ENCODE measurements at regions not wholly inside any gene's neighbourhood (a gene's known extent, or its start where the extent isn't known, plus 50 kb on each side); places are given as distances from the start of the nearest gene placed in this dataset.

DNA sequence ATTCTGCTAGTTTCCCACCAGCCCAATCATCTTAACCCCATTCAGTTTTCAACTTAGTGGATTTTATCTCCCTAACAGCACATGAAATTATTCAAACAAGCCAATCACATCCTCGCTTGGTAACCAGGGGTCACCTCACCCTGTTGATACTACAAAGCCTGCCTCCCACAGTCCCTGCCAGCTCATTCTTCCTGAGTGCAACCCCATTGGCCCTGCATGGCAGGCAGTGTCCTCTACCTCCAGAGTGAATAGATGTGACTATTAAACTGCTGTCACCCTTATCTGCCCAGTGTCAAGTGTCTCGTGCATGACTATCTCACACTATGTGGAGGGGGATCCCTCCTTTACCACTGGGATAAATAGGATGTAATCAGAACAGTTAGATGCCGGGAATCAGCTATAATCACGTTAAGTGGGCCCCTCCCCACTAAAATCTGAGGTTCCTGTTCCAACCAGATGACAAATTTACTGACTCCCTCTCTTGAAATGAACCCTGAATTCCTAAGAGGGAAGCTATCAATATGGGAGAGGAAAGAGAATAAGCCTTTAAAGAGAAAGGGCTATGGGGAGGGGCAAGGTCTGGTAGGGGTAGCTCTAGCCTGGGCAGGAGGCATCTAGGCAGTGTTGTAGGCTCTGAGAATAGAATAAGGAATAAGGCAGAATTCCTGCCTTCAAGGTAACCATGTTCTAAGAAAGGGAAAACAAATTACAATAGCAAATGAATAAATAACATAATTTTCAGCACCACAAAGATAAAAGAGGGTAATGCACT, 155.9 kb downstream of the SLC30A10 start:
- DNase-seq = no peak

DNA sequence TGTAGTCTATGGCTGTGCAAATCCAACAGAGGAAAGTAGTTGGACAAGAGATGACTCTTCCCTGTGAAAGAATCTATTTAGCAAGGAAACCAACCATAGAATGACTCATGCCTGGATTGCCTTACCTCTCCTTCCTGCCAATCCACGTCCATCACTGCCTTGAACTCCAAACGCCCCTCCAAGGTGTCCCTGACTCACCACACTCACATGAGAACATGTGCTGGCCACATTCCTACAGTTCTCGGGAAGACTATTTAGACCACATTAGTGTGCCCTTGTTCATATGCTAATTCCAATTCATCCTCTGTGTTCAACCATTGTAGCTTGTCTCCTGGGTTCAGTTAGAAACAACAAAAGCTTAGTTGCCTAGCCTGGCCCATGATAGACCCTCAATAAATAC, 157.3 kb downstream of the SLC30A10 start:
- peak; percentile 99 for DNase-seq

DNA sequence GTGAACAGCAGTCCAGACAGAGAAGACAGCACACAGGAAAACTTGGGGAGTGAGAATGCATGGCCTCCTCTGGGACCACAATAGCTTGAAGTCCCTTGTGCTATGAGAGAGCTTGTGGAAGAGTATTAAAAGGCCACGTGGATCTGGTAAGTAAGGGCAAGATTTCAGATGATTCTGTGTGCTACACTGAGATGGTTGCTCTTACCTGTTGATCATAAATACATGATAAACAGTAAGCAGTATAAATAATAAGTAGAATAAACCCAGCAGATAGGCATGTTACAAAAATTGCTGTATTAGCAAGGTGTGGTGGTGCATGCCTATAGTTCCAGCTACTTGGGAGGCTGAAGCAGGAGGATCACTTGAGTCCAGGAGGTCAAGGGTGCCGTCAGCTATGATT, 150.4 kb upstream of the ZC3H11B start:
- no peak for DNase-seq

DNA sequence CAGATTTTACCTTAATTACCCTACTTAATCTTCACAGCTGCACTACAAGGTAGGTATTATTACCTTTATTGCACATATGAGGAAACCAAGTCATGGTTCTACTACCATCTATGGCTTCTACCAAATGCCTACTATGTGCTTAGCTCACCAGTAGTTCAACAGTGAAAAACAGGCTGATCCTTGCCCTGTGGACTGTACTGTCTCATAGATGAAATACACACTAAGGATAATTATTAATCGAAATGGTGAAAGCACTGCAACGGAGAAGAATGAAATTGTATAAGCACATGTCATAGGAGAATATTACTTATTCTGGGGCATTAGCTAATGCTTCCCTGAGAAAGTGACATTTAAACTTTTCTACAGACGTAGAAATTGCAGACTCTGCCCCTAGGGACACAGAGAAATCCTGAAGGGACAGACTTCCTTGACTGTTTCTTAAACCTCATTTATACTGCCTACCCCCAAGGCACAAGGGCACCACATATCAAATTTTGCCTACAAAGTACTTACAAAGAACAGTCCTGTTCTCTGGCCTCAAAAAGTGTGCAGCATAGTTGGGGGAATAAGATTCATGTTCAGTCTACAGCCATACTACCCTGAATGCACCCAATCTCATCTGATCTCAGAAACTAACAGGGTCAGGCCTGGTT, 148.4 kb upstream of the ZC3H11B start:
- no peak for DNase-seq

DNA sequence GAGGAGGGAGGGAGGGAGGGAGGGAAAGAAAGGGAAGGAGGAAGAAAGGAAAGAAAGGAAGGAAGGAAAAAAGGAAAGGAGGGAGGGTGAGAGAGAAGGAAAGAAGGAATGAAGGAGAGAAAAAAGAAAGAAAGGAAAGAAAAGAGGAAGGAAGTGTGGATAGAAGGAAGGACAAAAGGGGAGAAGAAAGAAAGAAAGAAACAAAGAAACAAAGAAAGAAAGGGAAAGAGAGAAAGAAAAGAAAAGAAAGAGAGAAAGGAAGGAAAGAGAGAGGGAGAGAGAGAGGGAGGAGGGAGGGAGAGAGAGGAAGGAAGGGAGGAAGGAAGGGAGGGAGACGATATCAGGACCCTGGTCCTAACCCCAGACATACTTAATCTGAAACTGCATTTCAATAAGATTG, 146.2 kb upstream of the ZC3H11B start:
- no peak for DNase-seq

DNA sequence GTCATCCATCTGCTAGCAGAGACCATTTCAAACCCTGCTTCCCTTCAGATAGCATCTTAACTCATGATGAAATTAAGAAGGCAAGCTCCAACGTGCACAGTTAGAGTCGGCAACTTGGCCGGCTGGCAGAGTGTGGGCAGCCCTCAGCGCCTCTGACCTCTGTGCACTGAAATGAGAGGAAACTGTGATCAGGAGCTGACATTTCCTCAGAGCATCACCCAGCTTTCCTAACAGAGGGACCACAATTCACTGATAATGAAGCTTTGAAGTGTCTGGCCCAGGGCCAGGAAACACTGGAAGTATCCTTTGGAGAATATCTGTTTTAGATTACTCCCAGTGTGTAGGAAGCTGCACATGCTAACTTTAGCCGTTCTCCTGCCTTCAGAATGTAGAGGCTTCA, 145.0 kb upstream of the ZC3H11B start:
- peak; percentile 51 for DNase-seq

DNA sequence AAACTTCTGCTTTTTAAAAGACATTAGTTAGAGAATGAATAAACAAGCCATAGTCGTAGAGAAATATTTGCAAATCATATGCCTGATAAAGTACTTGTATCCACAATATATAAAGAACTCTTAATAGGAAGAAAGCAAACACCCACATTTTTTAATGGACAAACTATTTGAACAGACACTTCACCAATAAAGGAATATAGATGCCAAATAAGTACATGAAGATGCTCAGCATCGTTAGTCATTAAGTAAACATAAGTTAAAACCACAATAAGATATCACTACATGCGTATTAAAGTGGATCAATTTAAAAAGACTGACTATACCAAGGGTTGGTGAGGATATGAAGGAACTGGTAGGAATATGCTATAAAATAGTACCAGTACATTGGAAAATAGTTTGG, 142.3 kb upstream of the ZC3H11B start:
- DNase-seq = no peak

DNA sequence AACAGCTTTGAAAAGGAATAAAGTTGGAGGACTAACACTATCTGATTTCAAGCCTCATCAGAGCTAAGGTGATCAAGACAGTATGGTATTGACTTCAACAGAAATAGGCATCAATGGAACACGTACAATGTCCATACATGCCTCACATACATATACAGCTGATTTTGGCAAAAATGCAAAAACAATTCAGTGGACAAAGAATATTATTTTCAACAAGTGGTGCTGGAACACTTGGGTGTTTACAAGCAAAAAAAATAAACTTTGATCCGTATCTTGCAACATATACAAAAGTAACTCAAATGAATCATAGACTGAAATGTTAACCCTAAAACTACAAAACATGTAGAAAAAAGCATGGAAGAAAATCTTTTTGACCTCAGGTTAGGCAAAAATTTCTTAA, 141.9 kb upstream of the ZC3H11B start:
- DNase-seq = no peak

DNA sequence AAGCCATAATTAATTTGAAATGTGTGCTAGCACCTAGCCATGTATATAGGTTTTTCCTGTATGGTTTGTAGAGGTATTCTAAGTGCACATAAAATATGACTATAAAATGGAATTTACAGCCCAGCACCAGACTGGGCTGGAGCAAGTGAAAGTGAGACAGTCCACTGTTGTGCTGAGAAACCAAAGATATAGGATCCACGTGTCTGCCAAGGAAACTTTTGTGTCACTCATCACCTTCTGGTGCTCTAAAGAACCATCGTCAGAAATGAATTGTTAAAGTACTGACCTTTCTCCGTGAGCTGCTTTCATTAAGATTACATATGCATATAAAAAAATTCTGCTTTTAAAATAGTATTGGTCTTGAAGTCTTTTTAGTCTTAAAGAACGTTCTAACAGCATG, 141.0 kb upstream of the ZC3H11B start:
- DNase-seq = no peak

DNA sequence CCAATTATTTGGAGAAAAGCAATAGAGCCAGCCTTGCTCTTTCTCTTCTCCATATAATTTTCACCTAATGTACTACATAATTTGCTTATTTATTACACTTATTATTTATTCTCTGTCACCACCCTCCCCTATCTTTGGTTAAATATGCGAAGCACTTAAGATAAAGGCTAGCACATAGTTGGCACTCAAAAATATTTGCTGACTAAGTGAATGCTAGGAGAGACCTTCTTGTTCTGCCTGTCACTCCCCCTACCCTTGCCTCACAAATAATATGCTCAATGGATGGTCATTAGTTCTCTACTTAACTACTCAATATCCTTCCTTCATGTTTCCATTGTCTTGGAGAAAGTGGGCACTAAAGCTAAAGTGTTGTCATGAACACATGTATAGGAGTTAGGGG, 139.7 kb upstream of the ZC3H11B start:
- no peak for DNase-seq

DNA sequence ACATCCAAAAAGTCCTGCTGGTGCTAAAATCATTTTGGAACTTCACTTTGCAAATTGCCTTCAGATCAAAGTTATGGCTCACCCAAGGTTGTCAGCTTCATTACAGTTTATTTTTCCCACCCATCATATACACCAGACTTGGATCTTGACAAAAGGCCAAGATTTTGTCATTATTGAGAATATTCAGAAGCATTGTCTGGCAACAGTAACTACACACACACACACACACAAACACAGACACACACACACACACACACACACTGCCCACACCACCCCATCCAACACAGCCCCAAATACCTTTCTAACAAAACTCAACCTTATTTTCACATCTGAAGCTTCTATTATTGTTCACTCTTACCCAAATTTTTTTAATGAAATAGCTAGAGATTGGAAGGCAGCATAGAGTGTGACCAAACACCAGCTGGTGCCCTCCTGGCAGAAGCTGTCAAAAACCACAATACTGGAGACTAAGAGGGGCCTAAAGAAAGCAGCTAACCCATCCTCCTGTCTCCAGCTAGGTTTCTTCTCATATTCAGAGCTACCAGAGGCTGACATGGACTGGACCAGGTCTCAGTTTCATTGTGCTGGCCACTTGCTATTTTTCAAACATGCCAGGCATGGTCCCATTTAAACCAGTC, 139.1 kb upstream of the ZC3H11B start:
- no peak for DNase-seq

DNA sequence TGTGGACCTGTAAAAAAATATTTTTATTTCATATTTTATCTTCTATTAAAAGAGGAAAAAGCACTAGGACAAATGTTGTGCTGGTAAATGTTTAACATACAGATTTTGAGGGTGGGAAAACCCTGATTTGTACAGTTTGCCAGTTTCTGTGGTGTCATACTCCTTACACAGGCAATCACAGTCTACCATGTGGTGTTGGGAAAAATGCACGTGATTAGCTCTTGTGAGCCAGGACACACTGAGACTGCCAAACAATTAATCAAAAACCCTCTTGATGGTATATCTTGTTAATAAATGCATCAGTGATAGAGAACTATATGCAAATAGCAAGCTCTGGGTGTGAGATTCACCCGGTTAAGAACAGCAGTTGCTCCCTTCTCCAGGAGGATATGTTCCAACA, 136.5 kb upstream of the ZC3H11B start:
- DNase-seq = no peak

DNA sequence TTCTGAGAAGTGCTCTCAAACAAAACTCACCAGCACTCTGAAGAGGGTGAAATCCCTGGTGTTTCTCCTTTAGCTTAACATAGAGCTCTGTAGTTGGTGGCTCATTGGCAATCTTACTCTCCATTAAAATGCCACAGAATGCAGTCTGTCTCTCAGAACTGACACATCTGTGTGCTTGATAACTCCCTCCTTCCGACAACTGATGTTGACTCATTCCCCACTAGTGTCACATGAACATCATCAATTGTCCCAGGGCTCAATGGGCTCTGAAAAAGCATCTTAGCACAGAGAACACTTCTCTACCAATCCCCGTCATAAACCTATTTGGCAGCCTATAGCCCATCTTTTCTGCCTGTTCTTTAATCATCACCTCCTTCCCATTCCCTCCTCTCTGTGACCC, 133.2 kb upstream of the ZC3H11B start:
- DNase-seq = no peak

DNA sequence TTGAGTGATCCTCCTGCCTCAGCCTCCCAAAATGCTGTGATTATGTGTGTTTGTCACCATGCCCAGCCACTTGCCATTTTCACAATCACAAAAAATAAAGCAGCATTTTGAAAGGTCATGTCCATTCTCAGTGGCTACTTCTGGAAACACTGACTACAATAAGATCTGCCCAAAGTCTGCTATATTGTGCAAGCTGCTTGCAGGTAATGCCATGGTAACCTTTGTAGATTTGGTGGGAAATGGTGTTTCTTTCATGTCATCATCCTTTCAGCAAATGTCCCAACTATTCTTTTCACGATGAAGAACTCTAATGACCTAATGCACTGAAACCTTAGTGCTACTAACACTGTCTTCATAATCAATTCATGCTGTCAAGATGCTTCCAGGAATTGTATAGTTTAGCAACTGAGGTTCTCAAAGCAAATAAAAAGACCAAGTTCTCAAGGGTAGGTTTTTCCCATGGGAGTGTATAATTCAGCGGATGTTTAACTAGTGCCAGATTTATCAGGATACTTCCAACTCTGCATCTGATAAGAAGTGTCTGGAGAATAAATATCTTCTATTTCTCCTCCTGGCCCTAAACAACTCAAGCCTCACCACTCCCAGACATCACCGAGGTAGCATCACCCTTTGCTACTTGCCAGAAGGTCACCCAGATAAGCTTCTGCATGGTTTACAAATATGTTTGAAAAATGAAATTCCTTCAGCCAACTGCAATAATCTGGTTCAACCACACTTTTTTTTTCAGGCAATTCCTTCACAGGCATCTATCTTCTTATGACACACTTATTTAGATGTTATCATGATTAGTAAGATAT, 132.0 kb upstream of the ZC3H11B start:
- DNase-seq = peak; percentile 38

DNA sequence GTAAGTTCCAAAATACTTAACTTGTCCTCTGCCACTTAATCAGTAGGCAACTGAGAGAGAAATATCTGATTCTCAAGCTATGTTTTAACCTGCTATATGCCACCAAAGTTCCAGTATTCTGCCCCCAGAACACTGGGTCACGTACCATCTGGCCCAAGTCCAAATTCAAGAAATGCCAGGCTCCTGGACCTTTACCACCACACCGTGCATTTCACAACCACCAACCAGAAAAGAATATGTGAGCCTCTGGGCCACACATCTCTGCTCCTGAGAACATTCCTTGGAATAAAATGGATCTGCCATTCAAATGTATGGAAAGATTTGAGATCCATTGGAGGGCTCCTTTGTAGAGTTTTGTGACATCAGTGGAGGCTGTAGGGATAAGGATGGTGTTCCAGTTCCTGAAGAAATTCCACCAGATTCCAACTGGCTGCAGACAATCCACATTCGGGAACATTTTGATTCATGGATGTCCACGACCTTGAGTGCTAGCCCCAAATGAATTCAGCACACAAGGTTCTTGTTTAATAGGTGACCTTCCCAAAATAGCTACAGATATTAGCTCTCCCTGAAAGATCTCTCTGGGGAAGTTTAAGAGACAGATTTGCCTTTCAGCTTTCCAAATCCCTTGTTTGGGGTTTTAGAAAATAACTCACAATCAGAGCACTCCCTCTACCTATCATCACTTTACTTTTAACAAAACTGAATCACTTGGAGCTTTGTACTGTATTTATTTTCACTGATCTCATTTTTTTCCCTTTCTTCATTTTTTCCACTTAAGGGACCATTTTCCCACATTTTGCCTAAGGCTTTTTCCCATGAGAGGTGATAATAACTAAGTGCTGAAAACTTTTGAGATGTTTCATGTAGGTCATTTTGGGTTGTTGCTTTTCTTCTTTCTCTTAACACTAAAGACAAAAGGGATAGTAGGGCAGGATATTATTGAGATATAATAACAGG, 128.4 kb upstream of the ZC3H11B start:
- no peak for DNase-seq

DNA sequence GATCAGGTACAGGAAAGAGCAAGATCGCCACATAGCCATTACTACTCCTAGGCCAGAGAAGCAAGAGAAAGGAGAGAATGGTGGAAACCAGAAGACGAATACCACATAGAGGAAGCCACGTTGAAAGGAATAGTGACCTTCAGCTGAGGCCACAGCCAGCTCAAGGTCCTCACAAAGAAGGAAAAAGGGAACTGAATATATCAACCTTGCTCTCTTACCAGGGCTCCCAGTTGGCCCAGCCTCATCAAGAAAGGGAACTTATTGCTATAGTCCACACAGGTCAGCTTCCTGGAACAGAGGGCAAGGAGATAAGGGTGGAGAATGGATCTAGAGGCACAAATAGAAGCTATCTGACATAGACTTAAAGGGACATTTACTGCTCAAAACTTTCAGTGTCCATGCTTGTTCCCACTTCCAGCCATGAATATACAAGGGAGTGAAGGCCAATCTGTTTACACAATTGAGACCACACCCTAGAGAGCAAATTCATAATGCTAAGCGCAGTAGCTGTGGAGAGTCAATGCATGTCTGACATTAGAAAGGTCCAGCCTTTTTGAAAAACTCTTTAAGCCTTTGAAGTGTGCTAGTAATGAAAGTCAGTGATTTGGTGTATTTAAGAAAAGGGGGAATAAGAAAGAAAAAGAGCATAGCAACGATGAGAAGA, 120.7 kb upstream of the ZC3H11B start:
- DNase-seq = no peak

DNA sequence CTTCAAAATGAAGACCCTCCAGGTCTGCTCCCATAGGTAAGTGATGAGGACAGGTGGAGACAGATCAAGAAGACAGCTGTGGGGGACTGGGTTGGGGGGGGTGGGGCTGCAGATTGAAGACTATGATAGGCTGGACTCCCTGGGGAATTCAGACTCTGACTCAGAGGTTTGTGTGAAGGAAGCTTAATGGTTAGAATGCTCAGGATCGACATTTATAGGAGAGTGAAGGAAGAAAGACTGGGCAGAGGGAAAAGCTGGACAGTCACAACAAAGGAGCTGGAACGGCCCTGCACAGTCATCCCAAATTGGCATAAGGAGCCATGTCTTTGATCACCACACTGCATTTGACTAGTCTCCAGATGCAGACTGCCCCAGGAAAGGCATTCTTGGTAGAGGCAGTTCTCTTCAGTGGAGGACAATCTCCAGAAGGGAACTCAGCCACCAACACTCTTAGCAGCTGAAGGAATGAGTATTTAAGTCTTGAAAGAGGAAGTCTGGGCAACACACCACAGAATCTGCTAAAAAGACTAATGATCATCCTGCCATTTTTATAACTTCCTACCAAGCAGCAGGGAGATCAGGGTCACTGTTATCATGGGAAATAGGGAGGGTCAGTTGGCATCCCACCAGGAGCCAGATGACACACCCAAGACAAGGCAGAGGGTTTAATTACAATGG, 120.0 kb upstream of the ZC3H11B start:
- peak; percentile 23 for DNase-seq

DNA sequence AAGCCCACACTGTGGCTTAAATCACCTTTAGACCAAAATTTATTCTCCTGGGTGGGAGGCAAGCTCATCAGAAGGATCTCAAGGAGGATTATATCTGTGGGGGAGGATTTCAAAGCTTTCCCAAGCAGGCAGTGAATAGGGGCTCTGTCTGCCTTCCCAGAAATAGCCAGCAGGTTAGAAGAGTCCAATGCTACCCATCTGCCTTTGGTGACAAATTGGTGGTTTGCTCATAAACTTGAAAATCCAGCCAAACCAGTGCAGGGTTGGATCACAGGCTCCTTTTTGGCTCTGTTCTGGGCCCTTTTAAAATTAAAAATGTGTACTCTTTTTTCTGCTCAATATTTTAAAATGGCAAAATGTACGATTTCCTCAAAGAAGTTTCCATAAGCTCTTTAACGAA, 118.9 kb upstream of the ZC3H11B start:
- DNase-seq = no peak

DNA sequence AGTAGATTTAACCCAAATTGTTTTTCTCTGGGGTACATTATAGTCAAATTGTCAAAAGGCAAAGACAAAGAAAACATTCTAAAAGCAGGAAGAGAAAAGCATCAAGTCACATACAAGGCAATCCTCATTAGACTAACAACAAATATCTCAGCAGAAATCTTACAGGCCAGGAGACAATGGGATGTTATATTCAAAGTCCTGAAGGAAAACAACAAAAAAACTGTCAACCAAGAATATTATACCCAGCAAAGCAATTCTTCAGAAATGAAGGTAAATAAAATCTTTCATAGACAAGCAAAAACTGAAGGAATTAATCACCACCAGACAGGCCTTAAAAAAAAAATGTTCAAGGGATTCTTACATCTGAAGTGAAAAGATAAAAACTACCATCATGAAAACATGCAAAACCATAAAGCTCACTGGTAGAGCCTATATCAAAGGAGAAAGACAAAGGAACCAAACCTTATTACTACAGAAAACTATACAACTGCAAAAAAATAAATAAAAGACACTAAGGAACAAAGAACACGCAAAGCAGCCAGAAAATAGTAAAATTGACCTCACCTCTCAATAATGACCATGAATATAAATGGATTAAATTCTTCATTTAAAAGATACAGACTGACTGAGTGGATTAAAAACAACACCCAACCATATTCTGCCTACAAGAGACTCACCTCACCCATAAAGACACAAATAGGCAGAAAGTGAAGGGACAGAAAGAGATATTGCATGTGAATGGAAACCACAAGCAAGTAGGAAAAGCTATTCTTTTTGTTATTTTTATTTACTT, 113.8 kb upstream of the ZC3H11B start:
- no peak for DNase-seq

DNA sequence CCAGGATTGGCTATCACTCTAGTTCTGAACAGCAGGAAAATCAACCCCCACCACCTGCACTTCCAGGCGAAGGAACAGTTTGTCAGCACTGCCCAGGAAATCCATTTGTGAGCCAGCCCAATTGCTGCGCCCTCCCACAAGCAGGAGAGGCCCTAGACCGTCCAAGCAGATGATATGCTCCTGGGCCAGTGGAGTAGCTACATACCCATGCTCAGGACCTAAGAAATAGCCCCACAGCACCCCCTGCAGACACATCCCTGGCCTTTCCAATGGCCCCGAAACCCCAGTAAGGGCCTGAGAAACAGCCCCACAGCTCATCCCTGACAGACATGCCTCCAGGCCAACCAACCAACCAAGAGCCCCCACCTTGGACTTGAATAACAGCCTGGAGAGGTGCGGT, 111.5 kb upstream of the ZC3H11B start:
- DNase-seq = no peak
